Panc1 (cell line): ENCODE measurements at regions not wholly inside any gene's neighbourhood (a gene's known extent, or its start where the extent isn't known, plus 50 kb on each side); places are given as distances from the start of the nearest gene placed in this dataset.

Experiments used
- ATAC-seq: fragments of 200-7000 bp; cut with Tn5 transposase; 2 replicates; pipeline ENCODE4 v1.9.1; 2020; ENCODE audit warnings: mild to moderate bottlenecking, moderate library complexity
- BruUV-seq: library from RNA; stranded (reverse); fragments of 400-500 nt; replicated peaks from 2 replicates; lab custom pipeline; 2021; lab: Mats Ljungman, UMichigan
- CTCF ChIA-PET: fragments of 300-600 bp; sonication (Branson Sonifier 250); formaldehyde crosslinking; loops from one replicate; lab custom pipeline; 2022; ENCODE audit warnings: antibody characterized with exemption; lab: Charles Lee
- POLR2A ChIA-PET: fragments of 300-600 bp; sonication (Branson Sonifier 250); formaldehyde crosslinking; loops from one replicate; lab custom pipeline; 2022; ENCODE audit warnings: antibody characterized with exemption; lab: Charles Lee
- DNase-seq: peaks from one replicate; pipeline ENCODE4 v3.0.0-alpha.2; 2010; ENCODE audit warnings: low read depth, low spot score
- H3K27ac ChIP-seq: 2 replicates; pipeline ENCODE4 v1.5.1; 2011; ENCODE audit warnings: mild to moderate bottlenecking, low read length, inconsistent platforms
- H3K27me3 ChIP-seq: fragments of 200-500 bp; sonication (Bioruptor generic); 2 replicates; pipeline ENCODE4 v1.6.0; 2014; ENCODE audit warnings: low read length, inconsistent platforms; ENCODE audit not compliant: control insufficient read depth, insufficient read depth
- H3K36me3 ChIP-seq: fragments of 200-500 bp; sonication (Bioruptor generic); 2 replicates; pipeline ENCODE4 v1.5.1; 2014; ENCODE audit warnings: inconsistent platforms, mild to moderate bottlenecking, low read length, moderate library complexity; ENCODE audit not compliant: control insufficient read depth, insufficient read depth
- H3K4me1 ChIP-seq: 2 replicates; pipeline ENCODE4 v1.5.1; 2011; ENCODE audit warnings: inconsistent platforms, mild to moderate bottlenecking, low read length, moderate library complexity; ENCODE audit not compliant: control insufficient read depth, insufficient read depth
- H3K4me3 ChIP-seq, 2 experiments: 2 replicates each; pipeline ENCODE4 v1.5.1; 2011 to 2012; ENCODE audit warnings: low read depth in 2 of 2, low read length in 2 of 2, mild to moderate bottlenecking in 2 of 2, inconsistent platforms in 1 of 2, moderate library complexity in 1 of 2
- H3K9me3 ChIP-seq: fragments of 200-500 bp; sonication (Bioruptor generic); 2 replicates; pipeline ENCODE4 v1.5.1; 2014; ENCODE audit warnings: low read depth, mild to moderate bottlenecking, inconsistent platforms, low read length, moderate library complexity; ENCODE audit not compliant: control insufficient read depth, insufficient read depth
- POLR2AphosphoS5 ChIP-seq: IDR thresholded peaks from 2 replicates; pipeline ENCODE4 v1.6.1; 2012; ENCODE audit warnings: mild to moderate bottlenecking, low read depth, low read length, moderate library complexity
- SIN3A ChIP-seq: IDR thresholded peaks from 2 replicates; pipeline ENCODE4 v1.6.1; 2012; ENCODE audit warnings: low read depth, mild to moderate bottlenecking, low read length, moderate library complexity, borderline replicate concordance; ENCODE audit not compliant: insufficient read depth
- TCF7L2 ChIP-seq: IDR thresholded peaks from 2 replicates; pipeline ENCODE4 v1.6.1; 2011; ENCODE audit warnings: mild to moderate bottlenecking, low read depth, low read length, inconsistent platforms
- in situ Hi-C: cut with HindIII; loops from 2 replicates; pipeline ENCODE4 v1.10.0; 2016; ENCODE audit warnings: low sequenced_read_pairs, low pct_unique_long_range_greater_than_20kb
- intact Hi-C: fragments of 100-400 bp; cut with micrococcal nuclease; formaldehyde crosslinking; loops from one replicate; pipeline ENCODE4 v1.10.0; 2022; ENCODE audit not compliant: unreplicated experiment
- TF ChIP-seq, protein P1 (sequence below): fragments of 450-650 bp; IDR thresholded peaks from 2 replicates; pipeline ENCODE4 v1.5.1; 2017; ENCODE audit warnings: mild to moderate bottlenecking
- TF ChIP-seq, protein P2 (sequence below), 2 experiments: IDR thresholded peaks; 2 replicates each; pipeline ENCODE4 v1.6.1; 2011 to 2012; ENCODE audit warnings: low read depth in 2 of 2, control low read depth in 1 of 2, low read length in 1 of 2, mild to moderate bottlenecking in 1 of 2, moderate library complexity in 1 of 2; ENCODE audit not compliant: insufficient read depth in 1 of 2

DNA sequence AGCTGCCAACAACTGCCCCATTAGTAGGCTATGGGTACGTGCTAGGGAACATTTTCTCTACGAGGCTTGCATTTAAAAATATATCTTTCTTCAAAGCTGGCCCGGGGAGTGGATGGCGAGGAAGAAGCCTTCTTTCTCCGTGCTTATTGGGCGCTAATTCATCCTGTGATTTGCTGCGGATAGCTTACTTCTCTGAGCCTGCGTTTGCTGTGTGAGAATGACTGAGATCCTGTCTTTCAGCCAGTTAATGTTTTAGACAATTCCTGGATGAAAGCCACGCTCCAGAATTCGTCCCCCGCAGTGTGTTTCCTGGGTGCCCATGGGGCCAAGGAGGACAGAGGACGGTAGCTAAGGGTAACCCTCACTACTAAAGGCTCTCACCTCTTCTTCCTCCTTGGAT lies 57.8 kb upstream of the TARBP1 start:
- DNase-seq (no peak), ATAC-seq (no peak)
- ChIA-PET CTCF (interaction anchor here (0.6 kb wide), 1 partner anchor 369 kb away, joined by 3 read pairs; no protein-coding TSS in a partner anchor), POLR2A (interaction anchor here (0.5 kb wide), 1 partner anchor 497 kb away, joined by 4 read pairs; no protein-coding TSS in a partner anchor)
- TF ChIP-seq, protein P1, sequence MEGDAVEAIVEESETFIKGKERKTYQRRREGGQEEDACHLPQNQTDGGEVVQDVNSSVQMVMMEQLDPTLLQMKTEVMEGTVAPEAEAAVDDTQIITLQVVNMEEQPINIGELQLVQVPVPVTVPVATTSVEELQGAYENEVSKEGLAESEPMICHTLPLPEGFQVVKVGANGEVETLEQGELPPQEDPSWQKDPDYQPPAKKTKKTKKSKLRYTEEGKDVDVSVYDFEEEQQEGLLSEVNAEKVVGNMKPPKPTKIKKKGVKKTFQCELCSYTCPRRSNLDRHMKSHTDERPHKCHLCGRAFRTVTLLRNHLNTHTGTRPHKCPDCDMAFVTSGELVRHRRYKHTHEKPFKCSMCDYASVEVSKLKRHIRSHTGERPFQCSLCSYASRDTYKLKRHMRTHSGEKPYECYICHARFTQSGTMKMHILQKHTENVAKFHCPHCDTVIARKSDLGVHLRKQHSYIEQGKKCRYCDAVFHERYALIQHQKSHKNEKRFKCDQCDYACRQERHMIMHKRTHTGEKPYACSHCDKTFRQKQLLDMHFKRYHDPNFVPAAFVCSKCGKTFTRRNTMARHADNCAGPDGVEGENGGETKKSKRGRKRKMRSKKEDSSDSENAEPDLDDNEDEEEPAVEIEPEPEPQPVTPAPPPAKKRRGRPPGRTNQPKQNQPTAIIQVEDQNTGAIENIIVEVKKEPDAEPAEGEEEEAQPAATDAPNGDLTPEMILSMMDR = no peak
- TF ChIP-seq, protein P2, sequence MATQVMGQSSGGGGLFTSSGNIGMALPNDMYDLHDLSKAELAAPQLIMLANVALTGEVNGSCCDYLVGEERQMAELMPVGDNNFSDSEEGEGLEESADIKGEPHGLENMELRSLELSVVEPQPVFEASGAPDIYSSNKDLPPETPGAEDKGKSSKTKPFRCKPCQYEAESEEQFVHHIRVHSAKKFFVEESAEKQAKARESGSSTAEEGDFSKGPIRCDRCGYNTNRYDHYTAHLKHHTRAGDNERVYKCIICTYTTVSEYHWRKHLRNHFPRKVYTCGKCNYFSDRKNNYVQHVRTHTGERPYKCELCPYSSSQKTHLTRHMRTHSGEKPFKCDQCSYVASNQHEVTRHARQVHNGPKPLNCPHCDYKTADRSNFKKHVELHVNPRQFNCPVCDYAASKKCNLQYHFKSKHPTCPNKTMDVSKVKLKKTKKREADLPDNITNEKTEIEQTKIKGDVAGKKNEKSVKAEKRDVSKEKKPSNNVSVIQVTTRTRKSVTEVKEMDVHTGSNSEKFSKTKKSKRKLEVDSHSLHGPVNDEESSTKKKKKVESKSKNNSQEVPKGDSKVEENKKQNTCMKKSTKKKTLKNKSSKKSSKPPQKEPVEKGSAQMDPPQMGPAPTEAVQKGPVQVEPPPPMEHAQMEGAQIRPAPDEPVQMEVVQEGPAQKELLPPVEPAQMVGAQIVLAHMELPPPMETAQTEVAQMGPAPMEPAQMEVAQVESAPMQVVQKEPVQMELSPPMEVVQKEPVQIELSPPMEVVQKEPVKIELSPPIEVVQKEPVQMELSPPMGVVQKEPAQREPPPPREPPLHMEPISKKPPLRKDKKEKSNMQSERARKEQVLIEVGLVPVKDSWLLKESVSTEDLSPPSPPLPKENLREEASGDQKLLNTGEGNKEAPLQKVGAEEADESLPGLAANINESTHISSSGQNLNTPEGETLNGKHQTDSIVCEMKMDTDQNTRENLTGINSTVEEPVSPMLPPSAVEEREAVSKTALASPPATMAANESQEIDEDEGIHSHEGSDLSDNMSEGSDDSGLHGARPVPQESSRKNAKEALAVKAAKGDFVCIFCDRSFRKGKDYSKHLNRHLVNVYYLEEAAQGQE (IDR thresholded peaks at IDR 0.05; ENCODE audit: insufficient read depth in 1 of 2, low read depth in 2 of 2, low read length in 1 of 2) = no peak
- TF ChIP-seq SIN3A (no peak), TCF7L2 (no peak), POLR2AphosphoS5 (no peak)
- intact Hi-C loops = no loop called here
- Histone ChIP-seq H3K4me3 (no peak overlapping the region), H3K4me1 (no peaks in the 10 kb centered on the region; the same call in 1 of the 2 replicates), H3K27ac (no peak overlapping the region), H3K36me3 (no peaks in the 10 kb centered on the region), H3K27me3 (no peaks in the 10 kb centered on the region), H3K9me3 (no peaks in the 10 kb centered on the region)
- no TSS peak for BruUV-seq
- in situ Hi-C loops = no loop called here

DNA sequence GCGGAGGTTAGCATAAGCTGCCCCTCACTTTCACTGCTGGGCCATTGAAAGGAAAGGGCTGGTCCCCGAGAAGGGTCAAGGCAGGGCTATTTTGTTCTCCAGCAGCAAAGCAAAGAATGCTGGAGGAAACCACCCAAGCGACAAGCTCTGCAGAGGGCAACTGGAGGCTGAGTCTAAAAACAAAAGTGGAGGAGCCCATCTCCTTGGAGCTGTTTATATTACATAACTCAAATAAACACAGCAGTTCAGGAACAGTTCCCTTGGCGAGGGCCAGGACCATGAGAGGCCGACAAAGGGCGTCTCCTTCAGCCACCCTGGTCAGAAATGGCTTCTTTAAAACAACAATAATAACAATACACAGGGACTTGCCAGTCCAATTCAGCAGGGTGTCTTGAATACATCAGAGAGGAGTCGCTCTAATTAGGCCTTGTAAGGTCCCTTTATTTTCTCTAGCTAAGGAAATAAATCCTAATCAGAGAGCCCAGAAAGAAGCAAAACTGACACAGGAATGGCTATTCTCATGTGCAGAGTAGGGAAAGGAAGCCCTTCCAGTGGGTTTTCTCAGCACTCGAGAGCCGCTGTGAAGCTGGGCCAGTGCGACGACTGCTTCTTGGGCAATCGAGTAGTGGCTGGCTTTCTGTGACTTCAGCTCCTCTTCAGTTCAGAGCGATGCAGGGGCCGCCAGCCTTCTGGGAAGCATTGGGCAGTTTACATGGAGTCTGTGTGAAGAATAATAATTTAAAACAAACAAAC lies 57.0 kb upstream of the TARBP1 start:
- Histone ChIP-seq H3K4me3 (no peak overlapping the region), H3K9me3 (no peaks in the 10 kb centered on the region), H3K4me1 (no peaks in the 10 kb centered on the region; the same call in 1 of the 2 replicates), H3K27ac (peak overlapping the region; percentile 48; the same call in 1 of the 2 replicates), H3K36me3 (no peaks in the 10 kb centered on the region), H3K27me3 (no peaks in the 10 kb centered on the region)
- ChIA-PET CTCF (interaction anchor here (0.6 kb wide), 1 partner anchor 370 kb away, joined by 3 read pairs; no protein-coding TSS in a partner anchor), POLR2A (no interaction called here)
- no TSS peak for BruUV-seq
- in situ Hi-C loops = no loop called here
- no peak for ATAC-seq
- intact Hi-C loops = no loop called here
- TF ChIP-seq, protein P2 (IDR thresholded peaks at IDR 0.05; ENCODE audit: insufficient read depth in 1 of 2, low read depth in 2 of 2, low read length in 1 of 2) = no peak
- TF ChIP-seq TCF7L2 = no peak
- no peak for TF ChIP-seq POLR2AphosphoS5
- TF ChIP-seq SIN3A = no peak
- TF ChIP-seq, protein P1 = no peak
- no peak for DNase-seq
